MM.1S (cell line): ENCODE measurements at regions not wholly inside any gene's neighbourhood (a gene's known extent, or its start where the extent isn't known, plus 50 kb on each side); places are given as distances from the start of the nearest gene placed in this dataset.

Experiments used
- DNase-seq: peaks from one replicate; pipeline ENCODE4 v3.0.0-alpha.2; 2015
- H2AFZ ChIP-seq: fragments of 300-600 bp; sonication (generic); 2 replicates; pipeline ENCODE4 v1.6.0; 2016; ENCODE audit warnings: antibody characterized with exemption, low read length
- H3F3A ChIP-seq: fragments of 300-600 bp; sonication (generic); 2 replicates; pipeline ENCODE4 v1.6.1; 2016; ENCODE audit warnings: mild to moderate bottlenecking, antibody characterized with exemption, low read length, moderate library complexity, mixed read lengths; ENCODE audit not compliant: insufficient read depth
- H3K27ac ChIP-seq: fragments of 300-600 bp; sonication (generic); 2 replicates; pipeline ENCODE4 v1.5.1; 2016; ENCODE audit warnings: mild to moderate bottlenecking, low read length
- H3K27me3 ChIP-seq: fragments of 300-600 bp; sonication (generic); replicated peaks from 2 replicates; pipeline ENCODE4 v1.6.0; 2016; ENCODE audit warnings: low read length; ENCODE audit not compliant: insufficient read depth
- H3K36me3 ChIP-seq: fragments of 300-600 bp; sonication (generic); replicated peaks from 2 replicates; pipeline ENCODE4 v1.6.1; 2016; ENCODE audit warnings: mild to moderate bottlenecking, low read length, mixed read lengths; ENCODE audit not compliant: insufficient read depth
- H3K4me1 ChIP-seq: fragments of 300-600 bp; sonication (generic); 2 replicates; pipeline ENCODE4 v1.6.1; 2016; ENCODE audit warnings: low read length, mixed read lengths
- H3K4me2 ChIP-seq: fragments of 300-600 bp; sonication (generic); 2 replicates; pipeline ENCODE4 v1.6.0; 2016; ENCODE audit warnings: low read depth, low read length
- H3K4me3 ChIP-seq: fragments of 300-600 bp; sonication (generic); 2 replicates; pipeline ENCODE4 v1.5.1; 2016; ENCODE audit warnings: low read length, mixed read lengths
- H3K79me2 ChIP-seq: fragments of 300-600 bp; sonication (generic); 2 replicates; pipeline ENCODE4 v1.6.1; 2016; ENCODE audit warnings: mixed run types, low read length, mixed read lengths
- H3K9ac ChIP-seq: fragments of 300-600 bp; sonication (generic); 2 replicates; pipeline ENCODE4 v1.6.1; 2016; ENCODE audit warnings: low read length, mixed read lengths
- H3K9me2 ChIP-seq: fragments of 300-600 bp; sonication (generic); replicated peaks from 2 replicates; pipeline ENCODE4 v1.6.1; 2016; ENCODE audit warnings: mild to moderate bottlenecking, low read length, mixed read lengths; ENCODE audit not compliant: insufficient read depth
- H3K9me3 ChIP-seq: fragments of 300-600 bp; sonication (generic); replicated peaks from 2 replicates; pipeline ENCODE4 v1.6.1; 2016; ENCODE audit warnings: mild to moderate bottlenecking, low read length, mixed read lengths; ENCODE audit not compliant: insufficient read depth
- H4K20me1 ChIP-seq: fragments of 300-600 bp; sonication (generic); 2 replicates; pipeline ENCODE4 v1.6.1; 2016; ENCODE audit warnings: mild to moderate bottlenecking, low read length, moderate library complexity, mixed read lengths; ENCODE audit not compliant: insufficient read depth
- CTCF ChIP-seq: fragments of 300-600 bp; sonication (generic); IDR thresholded peaks from 2 replicates; pipeline ENCODE4 v1.5.1; 2016; ENCODE audit warnings: antibody characterized with exemption, low read length, mixed read lengths
- EZH2 ChIP-seq: fragments of 300-600 bp; sonication (generic); optimal IDR thresholded peaks from 2 replicates; pipeline ENCODE3; 2017; ENCODE audit warnings: low read depth, mild to moderate bottlenecking, antibody characterized with exemption, low read length, mixed read lengths
- EZH2phosphoT487 ChIP-seq: fragments of 300-600 bp; sonication (generic); IDR thresholded peaks from 2 replicates; pipeline ENCODE4 v1.6.1; 2018; ENCODE audit warnings: antibody characterized with exemption, low read length

- H3K79me2 ChIP-seq: no peaks in the 10 kb centered on the region
- H3K4me2 ChIP-seq: no peak overlapping the region
- H3K27ac ChIP-seq: no peak overlapping the region
- no peaks in the 10 kb centered on the region for H3K9me2 ChIP-seq
- no peak for TF ChIP-seq EZH2
- no peak for TF ChIP-seq CTCF
- TF ChIP-seq EZH2phosphoT487: no peak
- DNase-seq: no peak
- no peak overlapping the region for H3K9ac ChIP-seq
- no peaks in the 10 kb centered on the region for H3K36me3 ChIP-seq
- no peak overlapping the region for H3K4me3 ChIP-seq
- H3K4me1 ChIP-seq: no peaks in the 10 kb centered on the region
- no peak overlapping the region for H2AFZ ChIP-seq
- H4K20me1 ChIP-seq: no peaks in the 10 kb centered on the region
- no peaks in the 10 kb centered on the region for H3F3A ChIP-seq
- H3K27me3 ChIP-seq: no peaks in the 10 kb centered on the region
- no peaks in the 10 kb centered on the region for H3K9me3 ChIP-seq
These were observed 290.7 kb downstream of the PRELID2 start for GRCh38 chr5:145544401-145544800.

- H3K27ac ChIP-seq: no peak overlapping the region
- no peak for DNase-seq
- no peaks in the 10 kb centered on the region for H3K27me3 ChIP-seq
- no peaks in the 10 kb centered on the region for H3K9me3 ChIP-seq
- H3F3A ChIP-seq: no peaks in the 10 kb centered on the region
- H2AFZ ChIP-seq: no peak overlapping the region
- H3K9ac ChIP-seq: no peak overlapping the region
- H3K79me2 ChIP-seq: no peaks in the 10 kb centered on the region
- H3K4me2 ChIP-seq: no peak overlapping the region
- H3K9me2 ChIP-seq: no peaks in the 10 kb centered on the region
- TF ChIP-seq EZH2: no peak
- no peak overlapping the region for H3K4me3 ChIP-seq
- H3K36me3 ChIP-seq: no peaks in the 10 kb centered on the region
- no peaks in the 10 kb centered on the region for H3K4me1 ChIP-seq
- H4K20me1 ChIP-seq: no peaks in the 10 kb centered on the region
These were observed 291.2 kb downstream of the PRELID2 start for GRCh38 chr5:145543968-145544367.

GRCh38 chr5:145540375-145540774, 294.8 kb downstream of the PRELID2 start:
- Histone ChIP-seq H3K4me1 (no peaks in the 10 kb centered on the region), H2AFZ (no peak overlapping the region), H3K9ac (no peak overlapping the region), H3K27ac (no peak overlapping the region), H3K9me3 (no peaks in the 10 kb centered on the region), H3K79me2 (no peaks in the 10 kb centered on the region), H3K9me2 (no peaks in the 10 kb centered on the region), H3K4me3 (no peak overlapping the region), H3K36me3 (no peaks in the 10 kb centered on the region), H3K27me3 (no peaks in the 10 kb centered on the region), H3K4me2 (no peak overlapping the region), H4K20me1 (no peaks in the 10 kb centered on the region), H3F3A (no peaks in the 10 kb centered on the region)
- DNase-seq: no peak
- TF ChIP-seq EZH2 (no peak), EZH2phosphoT487 (no peak), CTCF (no peak)

- Histone ChIP-seq H3F3A (no peaks in the 10 kb centered on the region), H3K9me3 (no peaks in the 10 kb centered on the region), H3K4me3 (no peak overlapping the region), H3K27ac (no peak overlapping the region), H3K4me1 (no peaks in the 10 kb centered on the region), H3K4me2 (no peak overlapping the region), H3K27me3 (no peaks in the 10 kb centered on the region), H3K9ac (no peak overlapping the region), H4K20me1 (no peaks in the 10 kb centered on the region), H3K36me3 (no peaks in the 10 kb centered on the region), H2AFZ (no peak overlapping the region), H3K9me2 (no peaks in the 10 kb centered on the region), H3K79me2 (no peaks in the 10 kb centered on the region)
- no peak for TF ChIP-seq EZH2phosphoT487
- no peak for TF ChIP-seq CTCF
- TF ChIP-seq EZH2: no peak
- DNase-seq: no peak
These were observed 295.9 kb downstream of the PRELID2 start for GRCh38 chr5:145539201-145539600.
